SK-N-MC (cell line): ENCODE measurements at regions not wholly inside any gene's neighbourhood (a gene's known extent, or its start where the extent isn't known, plus 50 kb on each side); places are given as distances from the start of the nearest gene placed in this dataset.

ENCODE experiments used
- DNase-seq: peaks from one replicate; pipeline ENCODE4 v3.0.0-alpha.2; 2011; ENCODE audit warnings: low read depth, low spot score
- H3K27ac ChIP-seq: fragments of 200-600 bp; sonication (generic); 2 replicates; pipeline ENCODE4 v1.5.1; 2016; ENCODE audit warnings: mixed run types
- H3K36me3 ChIP-seq: fragments of 200-600 bp; sonication (generic); 2 replicates; pipeline ENCODE4 v1.6.1; 2017; ENCODE audit warnings: antibody characterized with exemption, low read length, mixed read lengths; ENCODE audit not compliant: insufficient read depth
- H3K4me3 ChIP-seq: fragments of 200-600 bp; sonication (generic); 2 replicates; pipeline ENCODE4 v1.5.1; 2016
- H3K9ac ChIP-seq: fragments of 200-600 bp; sonication (generic); 2 replicates; pipeline ENCODE4 v1.8.0; 2017; ENCODE audit warnings: mixed run types, mixed read lengths; ENCODE audit not compliant: insufficient read length
- H3K9me3 ChIP-seq: fragments of 200-600 bp; sonication (generic); 2 replicates; pipeline ENCODE4 v1.6.1; 2017; ENCODE audit warnings: low read depth, mild to moderate bottlenecking, antibody characterized with exemption, low read length, moderate library complexity, mixed read lengths
- EZH2 ChIP-seq: fragments of 200-600 bp; sonication (generic); IDR thresholded peaks from one replicate; pipeline ENCODE4 v1.6.1; 2017; ENCODE audit warnings: antibody characterized with exemption
- FOXP2 ChIP-seq: optimal IDR thresholded peaks from 2 replicates; pipeline ENCODE3; 2011; ENCODE audit warnings: mild to moderate bottlenecking, moderate library complexity; ENCODE audit not compliant: insufficient read depth; ENCODE audit errors: extremely low read length, control extremely low read depth
- POLR2AphosphoS5 ChIP-seq: IDR thresholded peaks from 2 replicates; pipeline ENCODE4 v1.6.1; 2012; ENCODE audit warnings: mild to moderate bottlenecking, low read depth, low read length, borderline replicate concordance

- TF ChIP-seq EZH2 (no peak), FOXP2 (no peak), POLR2AphosphoS5 (no peak)
- DNase-seq = no peak
- H3K36me3 ChIP-seq = no peaks in the 10 kb centered on the region
- H3K9ac ChIP-seq = no peak overlapping the region
- H3K9me3 ChIP-seq = no peaks in the 10 kb centered on the region
- H3K27ac ChIP-seq = no peak overlapping the region
- no peak overlapping the region for H3K4me3 ChIP-seq
These were observed 309.2 kb downstream of the SNX13 start for GRCh38 chr7:17631061-17631460.

DNA sequence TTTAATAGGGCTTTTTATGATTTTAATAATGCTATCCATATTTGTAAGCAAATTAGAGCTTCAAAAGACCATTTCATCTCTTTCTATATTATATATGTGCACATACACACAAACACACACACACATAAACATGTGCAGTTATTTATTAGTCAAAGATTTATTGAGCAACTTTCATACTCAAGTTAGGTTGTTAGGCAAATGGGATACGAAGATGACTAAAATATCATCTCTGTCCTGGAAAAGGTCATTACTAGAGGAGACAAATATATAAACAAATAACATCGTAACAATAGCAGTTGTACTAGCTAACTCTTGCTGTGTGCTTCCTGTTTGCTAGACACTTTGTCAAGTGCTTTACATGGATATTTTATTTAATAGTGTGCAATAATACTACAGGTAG lies 307.9 kb downstream of the SNX13 start:
- Histone ChIP-seq H3K9me3 (no peaks in the 10 kb centered on the region), H3K9ac (no peak overlapping the region), H3K36me3 (no peaks in the 10 kb centered on the region), H3K4me3 (no peak overlapping the region), H3K27ac (no peak overlapping the region)
- no peak for DNase-seq
- TF ChIP-seq FOXP2 (no peak), POLR2AphosphoS5 (no peak), EZH2 (no peak)

- DNase-seq = no peak
- TF ChIP-seq POLR2AphosphoS5 (no peak), EZH2 (no peak), FOXP2 (no peak)
- Histone ChIP-seq H3K4me3 (no peak overlapping the region), H3K36me3 (no peaks in the 10 kb centered on the region), H3K9ac (no peak overlapping the region), H3K27ac (no peak overlapping the region), H3K9me3 (no peaks in the 10 kb centered on the region)
These were observed 307.2 kb downstream of the SNX13 start for GRCh38 chr7:17633067-17633466.

- no peak overlapping the region for H3K27ac ChIP-seq
- no peak for DNase-seq
- no peaks in the 10 kb centered on the region for H3K36me3 ChIP-seq
- no peak overlapping the region for H3K4me3 ChIP-seq
- no peaks in the 10 kb centered on the region for H3K9me3 ChIP-seq
- no peak for TF ChIP-seq POLR2AphosphoS5
- TF ChIP-seq EZH2 = no peak
- TF ChIP-seq FOXP2 = no peak
- H3K9ac ChIP-seq = no peak overlapping the region
These were observed 301.6 kb downstream of the SNX13 start for GRCh38 chr7:17638727-17639126.

GRCh38 chr7:17640730-17641377 lies 299.4 kb downstream of the SNX13 start:
- Histone ChIP-seq H3K9ac (no peak overlapping the region), H3K9me3 (no peaks in the 10 kb centered on the region), H3K36me3 (no peaks in the 10 kb centered on the region), H3K27ac (no peak overlapping the region), H3K4me3 (no peak overlapping the region)
- DNase-seq = no peak
- TF ChIP-seq POLR2AphosphoS5 = no peak
- no peak for TF ChIP-seq FOXP2
- no peak for TF ChIP-seq EZH2

DNA sequence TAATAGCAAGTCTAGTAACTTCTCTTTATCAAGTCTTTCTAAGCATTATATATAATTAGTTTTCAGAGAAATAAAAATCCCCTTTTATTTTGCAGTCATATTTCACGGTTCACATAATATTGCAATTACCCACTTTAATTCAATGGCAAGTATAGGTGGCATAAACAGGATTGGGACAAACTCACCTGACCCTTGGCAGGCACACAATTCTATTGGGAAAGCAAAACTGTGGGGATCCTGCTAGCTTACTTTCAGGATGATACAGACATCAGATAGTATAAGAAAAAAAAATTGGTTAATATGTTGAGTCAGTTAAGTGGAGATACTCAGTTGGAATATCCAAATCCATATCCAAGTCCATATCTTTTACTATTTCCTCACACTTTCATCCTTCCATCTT lies 294.8 kb downstream of the SNX13 start:
- Histone ChIP-seq H3K4me3 (no peak overlapping the region), H3K9ac (no peak overlapping the region), H3K36me3 (no peaks in the 10 kb centered on the region), H3K9me3 (no peaks in the 10 kb centered on the region), H3K27ac (no peak overlapping the region)
- TF ChIP-seq POLR2AphosphoS5 (no peak), FOXP2 (no peak), EZH2 (no peak)
- DNase-seq = no peak

- H3K9me3 ChIP-seq = no peaks in the 10 kb centered on the region
- no peaks in the 10 kb centered on the region for H3K36me3 ChIP-seq
- no peak for DNase-seq
- H3K27ac ChIP-seq = no peak overlapping the region
- no peak for TF ChIP-seq EZH2
- TF ChIP-seq FOXP2 = no peak
- TF ChIP-seq POLR2AphosphoS5 = no peak
- H3K4me3 ChIP-seq = no peak overlapping the region
- H3K9ac ChIP-seq = no peak overlapping the region
These were observed 293.9 kb downstream of the SNX13 start for GRCh38 chr7:17646253-17646956.

DNA sequence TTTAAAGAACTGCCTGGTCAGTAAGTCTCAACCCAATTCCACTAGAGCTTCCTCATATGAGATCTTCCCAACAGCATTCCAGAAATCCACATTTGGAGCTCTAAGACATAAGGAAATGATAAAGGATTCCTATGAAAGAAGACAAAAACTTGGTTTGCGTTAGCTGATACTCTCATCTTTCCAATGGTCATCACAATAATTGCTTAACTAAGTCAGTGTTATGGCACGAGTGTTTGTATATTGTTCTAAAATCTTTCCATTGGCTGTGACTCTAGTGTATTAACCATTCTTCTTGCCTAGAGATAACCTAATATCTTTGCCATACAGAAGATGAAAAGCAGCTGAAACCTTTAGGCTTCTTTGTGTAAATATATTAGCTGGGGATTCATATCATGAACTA lies 289.0 kb downstream of the SNX13 start:
- no peaks in the 10 kb centered on the region for H3K36me3 ChIP-seq
- H3K9ac ChIP-seq = no peak overlapping the region
- no peak overlapping the region for H3K4me3 ChIP-seq
- no peak for DNase-seq
- H3K9me3 ChIP-seq = no peaks in the 10 kb centered on the region
- TF ChIP-seq EZH2 = no peak
- TF ChIP-seq POLR2AphosphoS5 = no peak
- no peak for TF ChIP-seq FOXP2
- no peak overlapping the region for H3K27ac ChIP-seq

DNA sequence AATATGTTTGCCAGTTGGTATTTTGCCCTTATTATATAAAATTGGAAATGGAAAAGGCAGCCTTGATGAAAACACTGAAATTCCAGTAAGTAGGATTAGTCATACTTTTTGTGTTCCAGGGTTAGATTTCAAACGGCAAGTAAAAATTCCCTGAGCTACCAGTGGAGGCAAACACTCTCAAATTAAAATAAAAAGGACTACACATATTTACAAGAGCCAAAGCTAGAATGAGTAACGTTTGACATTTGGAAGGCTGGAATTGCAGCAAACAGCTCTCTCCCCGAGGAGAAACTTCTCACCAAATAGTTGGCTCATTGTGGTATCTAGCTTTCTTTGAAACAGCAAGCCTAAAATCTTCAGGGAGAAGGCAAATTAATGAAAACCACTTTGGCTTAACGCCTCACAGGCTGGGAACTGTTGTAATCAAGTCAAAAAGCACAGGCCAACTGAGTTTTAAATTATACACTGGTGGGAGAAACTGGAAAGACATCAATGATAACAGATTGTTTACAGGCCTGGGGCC lies 288.4 kb downstream of the SNX13 start:
- no peak for DNase-seq
- Histone ChIP-seq H3K36me3 (no peaks in the 10 kb centered on the region), H3K9ac (no peak overlapping the region), H3K4me3 (no peak overlapping the region), H3K27ac (no peak overlapping the region; the same call in 1 of the 2 replicates), H3K9me3 (no peaks in the 10 kb centered on the region)
- TF ChIP-seq POLR2AphosphoS5 = no peak
- TF ChIP-seq FOXP2 = no peak
- no peak for TF ChIP-seq EZH2
